ENCODE measurements at regions not wholly inside any gene's neighbourhood (a gene's known extent, or its start where the extent isn't known, plus 50 kb on each side); places are given as distances from the start of the nearest gene placed in this dataset.

DNA sequence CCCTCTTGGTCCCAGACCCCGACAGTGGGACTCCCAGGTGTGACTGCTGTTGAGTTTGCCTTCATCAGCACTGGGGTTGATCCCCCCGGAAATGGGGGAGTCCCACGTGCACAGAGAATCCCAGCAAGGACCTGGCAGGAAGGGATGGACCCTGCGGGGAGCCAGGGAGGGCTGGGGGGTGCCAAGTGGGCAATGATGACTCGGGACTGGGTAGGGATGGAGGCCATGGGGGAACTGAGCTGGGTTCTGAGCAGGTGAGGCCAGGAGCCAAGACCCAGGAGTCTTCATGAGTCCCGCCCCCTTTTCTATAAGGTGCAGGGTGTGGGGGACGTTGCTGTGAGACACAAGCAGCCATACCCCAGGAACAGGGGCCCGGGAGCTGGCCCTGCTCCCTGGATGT, 103.8 kb downstream of the CRYAA start:
- TF ChIP-seq ZNF384 (IDR thresholded peaks at IDR 0.05) (no peak), FOXM1 (IDR thresholded peaks at IDR 0.05; ENCODE audit: borderline replicate concordance) (no peak), TARDBP (IDR thresholded peaks at IDR 0.05) (no peak), NFRKB (IDR thresholded peaks at IDR 0.05) (no peak), SP1 (IDR thresholded peaks at IDR 0.05) (no peak), ARNT (IDR thresholded peaks at IDR 0.05) (no peak), SUZ12 (IDR thresholded peaks at IDR 0.05) (no peak), ELF4 (IDR thresholded peaks at IDR 0.05) (no peak), FOXA1 (IDR thresholded peaks at IDR 0.05) (no peak), FOXK2 (IDR thresholded peaks at IDR 0.05) (no peak)
- TF ChIP-seq, protein P1, sequence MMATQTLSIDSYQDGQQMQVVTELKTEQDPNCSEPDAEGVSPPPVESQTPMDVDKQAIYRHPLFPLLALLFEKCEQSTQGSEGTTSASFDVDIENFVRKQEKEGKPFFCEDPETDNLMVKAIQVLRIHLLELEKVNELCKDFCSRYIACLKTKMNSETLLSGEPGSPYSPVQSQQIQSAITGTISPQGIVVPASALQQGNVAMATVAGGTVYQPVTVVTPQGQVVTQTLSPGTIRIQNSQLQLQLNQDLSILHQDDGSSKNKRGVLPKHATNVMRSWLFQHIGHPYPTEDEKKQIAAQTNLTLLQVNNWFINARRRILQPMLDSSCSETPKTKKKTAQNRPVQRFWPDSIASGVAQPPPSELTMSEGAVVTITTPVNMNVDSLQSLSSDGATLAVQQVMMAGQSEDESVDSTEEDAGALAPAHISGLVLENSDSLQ (IDR thresholded peaks at IDR 0.05): no peak

Data from HEK293T (cell line).